ENCODE measurements at regions not wholly inside any gene's neighbourhood (a gene's known extent, or its start where the extent isn't known, plus 50 kb on each side); places are given as distances from the start of the nearest gene placed in this dataset.
"Not testable (repeated sequence)": the region's sequence is repeated elsewhere in the genome, so short reads cannot be mapped to it uniquely, and the experiment has no call there.

GRCh38 chr18:38557006-38557405 is 991.4 kb upstream of the CELF4 start:
- no peak for DNase-seq

- DNase-seq: no peak
Observed at GRCh38 chr18:38552732-38553321, 987.2 kb upstream of the CELF4 start.

GRCh38 chr18:38551881-38552280 is 986.3 kb upstream of the CELF4 start:
- DNase-seq: no peak

- peak; percentile 32 for DNase-seq
Observed at GRCh38 chr18:38545071-38545470, 979.5 kb upstream of the CELF4 start.

- DNase-seq: no peak
Observed at GRCh38 chr18:38539856-38540255, 974.3 kb upstream of the CELF4 start.

GRCh38 chr18:38539371-38539770 is 973.8 kb upstream of the CELF4 start:
- DNase-seq: no peak

- DNase-seq: no peak
Observed at GRCh38 chr18:38534073-38534472, 968.5 kb upstream of the CELF4 start.

- DNase-seq: no peak
Observed at GRCh38 chr18:38526922-38527321, 961.3 kb upstream of the CELF4 start.

GRCh38 chr18:38525039-38525438 is 959.4 kb upstream of the CELF4 start:
- no peak for DNase-seq

GRCh38 chr18:38520786-38521185 is 955.2 kb upstream of the CELF4 start:
- peak; percentile 80 for DNase-seq

GRCh38 chr18:38502539-38502938 is 936.9 kb upstream of the CELF4 start:
- DNase-seq: no peak

- DNase-seq: no peak
Observed at GRCh38 chr18:38497266-38497665, 931.7 kb upstream of the CELF4 start.

GRCh38 chr18:38496222-38496793 is 930.7 kb upstream of the CELF4 start:
- no peak for DNase-seq

- DNase-seq: no peak
Observed at GRCh38 chr18:38494065-38494464, 928.5 kb upstream of the CELF4 start.

- DNase-seq: no peak
Observed at GRCh38 chr18:38491195-38491594, 925.6 kb upstream of the CELF4 start.

GRCh38 chr18:38489721-38490120 is 924.1 kb upstream of the CELF4 start:
- not testable (repeated sequence) for DNase-seq

GRCh38 chr18:38487521-38487920 is 921.9 kb upstream of the CELF4 start:
- no peak for DNase-seq

- DNase-seq: no peak
Observed at GRCh38 chr18:38483326-38483725, 917.7 kb upstream of the CELF4 start.

- no peak for DNase-seq
Observed at GRCh38 chr18:38481576-38481975, 916.0 kb upstream of the CELF4 start.

- DNase-seq: no peak
Observed at GRCh38 chr18:38475686-38476085, 910.1 kb upstream of the CELF4 start.

GRCh38 chr18:38473535-38473934 is 907.9 kb upstream of the CELF4 start:
- DNase-seq: no peak

GRCh38 chr18:38470421-38470820 is 904.8 kb upstream of the CELF4 start:
- DNase-seq: no peak

- no peak for DNase-seq
Observed at GRCh38 chr18:38466426-38466825, 900.8 kb upstream of the CELF4 start.

- no peak for DNase-seq
Observed at GRCh38 chr18:38464024-38464423, 898.4 kb upstream of the CELF4 start.

- DNase-seq: no peak
Observed at GRCh38 chr18:38460657-38461056, 895.1 kb upstream of the CELF4 start.

Data from NCI-H1092 treated with DMSO at 0.1 percent for 48 hours (cell line).